ENCODE measurements at regions not wholly inside any gene's neighbourhood (a gene's known extent, or its start where the extent isn't known, plus 50 kb on each side); places are given as distances from the start of the nearest gene placed in this dataset.
A peak's percentile ranks its signal among the peaks of the same experiment; 100 is the strongest.
"Not testable (repeated sequence)": the region's sequence is repeated elsewhere in the genome, so short reads cannot be mapped to it uniquely, and the experiment has no call there.

- DNase-seq: peak; percentile 2 to 26 (median 5)
Measured at GRCh38 chr14:25431211-25432076, 381.5 kb upstream of the STXBP6 start.

- DNase-seq: no peak
Measured at GRCh38 chr14:25430808-25431207, 380.9 kb upstream of the STXBP6 start.

GRCh38 chr14:25412998-25413397 is 363.1 kb upstream of the STXBP6 start:
- no peak for DNase-seq

GRCh38 chr14:25411781-25412757 is 362.1 kb upstream of the STXBP6 start:
- DNase-seq: peak in 2 of 3 donors; percentile 1 to 32

- peak; percentile 61 to 65 (median 65) for DNase-seq
Measured at GRCh38 chr14:25406818-25407217, 356.9 kb upstream of the STXBP6 start.

- peak; percentile 61 to 72 (median 66) for DNase-seq
Measured at GRCh38 chr14:25400607-25401206, 350.8 kb upstream of the STXBP6 start.

GRCh38 chr14:25396128-25396527 is 346.2 kb upstream of the STXBP6 start:
- no peak for DNase-seq

GRCh38 chr14:25394791-25395391 is 344.9 kb upstream of the STXBP6 start:
- no peak for DNase-seq

GRCh38 chr14:25394356-25394755 is 344.4 kb upstream of the STXBP6 start:
- DNase-seq: no peak

GRCh38 chr14:25389948-25390347 is 340.0 kb upstream of the STXBP6 start:
- no peak for DNase-seq

GRCh38 chr14:25381498-25381897 is 331.6 kb upstream of the STXBP6 start:
- peak in 2 of 3 donors; percentile 2 to 7 for DNase-seq

GRCh38 chr14:25375639-25376038 is 325.7 kb upstream of the STXBP6 start:
- no peak for DNase-seq

- DNase-seq: no peak
Measured at GRCh38 chr14:25371068-25371467, 321.1 kb upstream of the STXBP6 start.

GRCh38 chr14:25370057-25370456 is 320.1 kb upstream of the STXBP6 start:
- DNase-seq: not testable (repeated sequence)

GRCh38 chr14:25358330-25358729 is 308.4 kb upstream of the STXBP6 start:
- DNase-seq: no peak

GRCh38 chr14:25351269-25351668 is 301.3 kb upstream of the STXBP6 start:
- no peak for DNase-seq

GRCh38 chr14:25350802-25351201 is 300.9 kb upstream of the STXBP6 start:
- DNase-seq: no peak

GRCh38 chr14:25350021-25350420 is 300.1 kb upstream of the STXBP6 start:
- no peak for DNase-seq

- DNase-seq: peak in 1 of 3 donors; percentile 2
Measured at GRCh38 chr14:25349269-25349668, 299.3 kb upstream of the STXBP6 start.

- DNase-seq: no peak
Measured at GRCh38 chr14:25340882-25341281, 290.9 kb upstream of the STXBP6 start.

- DNase-seq: no peak
Measured at GRCh38 chr14:25322784-25323183, 272.8 kb upstream of the STXBP6 start.

GRCh38 chr14:25316007-25316406 is 266.1 kb upstream of the STXBP6 start:
- DNase-seq: not testable (repeated sequence)

- DNase-seq: no peak
Measured at GRCh38 chr14:25308244-25308643, 258.3 kb upstream of the STXBP6 start.
